ENCODE measurements at regions not wholly inside any gene's neighbourhood (a gene's known extent, or its start where the extent isn't known, plus 50 kb on each side); places are given as distances from the start of the nearest gene placed in this dataset.

DNA sequence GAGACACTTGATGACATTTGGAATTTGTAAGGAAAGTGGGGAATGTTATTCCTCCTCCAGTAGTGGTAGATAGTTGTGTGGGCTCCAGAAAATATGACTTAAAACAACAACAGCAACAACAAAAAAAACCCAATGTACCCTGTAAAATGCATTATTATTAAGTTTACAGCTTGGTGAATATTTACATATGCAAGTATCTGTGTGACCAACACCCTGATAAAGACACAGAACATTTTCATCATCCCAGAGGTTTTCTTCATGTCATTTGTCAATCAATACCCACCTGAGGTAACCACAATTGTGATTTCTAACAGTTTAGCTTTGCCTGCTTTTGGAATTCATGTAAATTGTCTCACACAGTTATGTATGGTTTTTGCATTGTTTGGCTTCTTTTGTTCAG lies 152.1 kb upstream of the GRIK2 start:
- TF ChIP-seq, protein P1, sequence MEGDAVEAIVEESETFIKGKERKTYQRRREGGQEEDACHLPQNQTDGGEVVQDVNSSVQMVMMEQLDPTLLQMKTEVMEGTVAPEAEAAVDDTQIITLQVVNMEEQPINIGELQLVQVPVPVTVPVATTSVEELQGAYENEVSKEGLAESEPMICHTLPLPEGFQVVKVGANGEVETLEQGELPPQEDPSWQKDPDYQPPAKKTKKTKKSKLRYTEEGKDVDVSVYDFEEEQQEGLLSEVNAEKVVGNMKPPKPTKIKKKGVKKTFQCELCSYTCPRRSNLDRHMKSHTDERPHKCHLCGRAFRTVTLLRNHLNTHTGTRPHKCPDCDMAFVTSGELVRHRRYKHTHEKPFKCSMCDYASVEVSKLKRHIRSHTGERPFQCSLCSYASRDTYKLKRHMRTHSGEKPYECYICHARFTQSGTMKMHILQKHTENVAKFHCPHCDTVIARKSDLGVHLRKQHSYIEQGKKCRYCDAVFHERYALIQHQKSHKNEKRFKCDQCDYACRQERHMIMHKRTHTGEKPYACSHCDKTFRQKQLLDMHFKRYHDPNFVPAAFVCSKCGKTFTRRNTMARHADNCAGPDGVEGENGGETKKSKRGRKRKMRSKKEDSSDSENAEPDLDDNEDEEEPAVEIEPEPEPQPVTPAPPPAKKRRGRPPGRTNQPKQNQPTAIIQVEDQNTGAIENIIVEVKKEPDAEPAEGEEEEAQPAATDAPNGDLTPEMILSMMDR (IDR thresholded peaks at IDR 0.05): no peak
- TF ChIP-seq, protein P2, sequence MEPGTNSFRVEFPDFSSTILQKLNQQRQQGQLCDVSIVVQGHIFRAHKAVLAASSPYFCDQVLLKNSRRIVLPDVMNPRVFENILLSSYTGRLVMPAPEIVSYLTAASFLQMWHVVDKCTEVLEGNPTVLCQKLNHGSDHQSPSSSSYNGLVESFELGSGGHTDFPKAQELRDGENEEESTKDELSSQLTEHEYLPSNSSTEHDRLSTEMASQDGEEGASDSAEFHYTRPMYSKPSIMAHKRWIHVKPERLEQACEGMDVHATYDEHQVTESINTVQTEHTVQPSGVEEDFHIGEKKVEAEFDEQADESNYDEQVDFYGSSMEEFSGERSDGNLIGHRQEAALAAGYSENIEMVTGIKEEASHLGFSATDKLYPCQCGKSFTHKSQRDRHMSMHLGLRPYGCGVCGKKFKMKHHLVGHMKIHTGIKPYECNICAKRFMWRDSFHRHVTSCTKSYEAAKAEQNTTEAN (CRISPR knock-in tag; IDR thresholded peaks at IDR 0.05): no peak
- TF ChIP-seq, protein P3, sequence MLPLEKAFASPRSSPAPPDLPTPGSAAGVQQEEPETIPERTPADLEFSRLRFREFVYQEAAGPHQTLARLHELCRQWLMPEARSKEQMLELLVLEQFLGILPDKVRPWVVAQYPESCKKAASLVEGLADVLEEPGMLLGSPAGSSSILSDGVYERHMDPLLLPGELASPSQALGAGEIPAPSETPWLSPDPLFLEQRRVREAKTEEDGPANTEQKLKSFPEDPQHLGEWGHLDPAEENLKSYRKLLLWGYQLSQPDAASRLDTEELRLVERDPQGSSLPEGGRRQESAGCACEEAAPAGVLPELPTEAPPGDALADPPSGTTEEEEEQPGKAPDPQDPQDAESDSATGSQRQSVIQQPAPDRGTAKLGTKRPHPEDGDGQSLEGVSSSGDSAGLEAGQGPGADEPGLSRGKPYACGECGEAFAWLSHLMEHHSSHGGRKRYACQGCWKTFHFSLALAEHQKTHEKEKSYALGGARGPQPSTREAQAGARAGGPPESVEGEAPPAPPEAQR (CRISPR knock-in tag; IDR thresholded peaks at IDR 0.05): no peak
- TF ChIP-seq, protein P4, sequence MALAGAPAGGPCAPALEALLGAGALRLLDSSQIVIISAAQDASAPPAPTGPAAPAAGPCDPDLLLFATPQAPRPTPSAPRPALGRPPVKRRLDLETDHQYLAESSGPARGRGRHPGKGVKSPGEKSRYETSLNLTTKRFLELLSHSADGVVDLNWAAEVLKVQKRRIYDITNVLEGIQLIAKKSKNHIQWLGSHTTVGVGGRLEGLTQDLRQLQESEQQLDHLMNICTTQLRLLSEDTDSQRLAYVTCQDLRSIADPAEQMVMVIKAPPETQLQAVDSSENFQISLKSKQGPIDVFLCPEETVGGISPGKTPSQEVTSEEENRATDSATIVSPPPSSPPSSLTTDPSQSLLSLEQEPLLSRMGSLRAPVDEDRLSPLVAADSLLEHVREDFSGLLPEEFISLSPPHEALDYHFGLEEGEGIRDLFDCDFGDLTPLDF (CRISPR knock-in tag; IDR thresholded peaks at IDR 0.05): no peak
- TF ChIP-seq CREB1 (CRISPR knock-in tag; IDR thresholded peaks at IDR 0.05) (no peak), JUN (CRISPR knock-in tag; IDR thresholded peaks at IDR 0.05) (no peak), ATF1 (CRISPR knock-in tag; IDR thresholded peaks at IDR 0.05) (no peak), ZNF317 (CRISPR knock-in tag; IDR thresholded peaks at IDR 0.05; ENCODE audit: borderline replicate concordance, low read depth) (no peak), GRHL2 (CRISPR knock-in tag; IDR thresholded peaks at IDR 0.05; ENCODE audit: insufficient replicate concordance, severe bottlenecking) (no peak), NR3C1 (CRISPR knock-in tag; conservative IDR thresholded peaks at IDR 0.05; ENCODE audit: low read depth) (no peak)
- TF ChIP-seq, protein P5, sequence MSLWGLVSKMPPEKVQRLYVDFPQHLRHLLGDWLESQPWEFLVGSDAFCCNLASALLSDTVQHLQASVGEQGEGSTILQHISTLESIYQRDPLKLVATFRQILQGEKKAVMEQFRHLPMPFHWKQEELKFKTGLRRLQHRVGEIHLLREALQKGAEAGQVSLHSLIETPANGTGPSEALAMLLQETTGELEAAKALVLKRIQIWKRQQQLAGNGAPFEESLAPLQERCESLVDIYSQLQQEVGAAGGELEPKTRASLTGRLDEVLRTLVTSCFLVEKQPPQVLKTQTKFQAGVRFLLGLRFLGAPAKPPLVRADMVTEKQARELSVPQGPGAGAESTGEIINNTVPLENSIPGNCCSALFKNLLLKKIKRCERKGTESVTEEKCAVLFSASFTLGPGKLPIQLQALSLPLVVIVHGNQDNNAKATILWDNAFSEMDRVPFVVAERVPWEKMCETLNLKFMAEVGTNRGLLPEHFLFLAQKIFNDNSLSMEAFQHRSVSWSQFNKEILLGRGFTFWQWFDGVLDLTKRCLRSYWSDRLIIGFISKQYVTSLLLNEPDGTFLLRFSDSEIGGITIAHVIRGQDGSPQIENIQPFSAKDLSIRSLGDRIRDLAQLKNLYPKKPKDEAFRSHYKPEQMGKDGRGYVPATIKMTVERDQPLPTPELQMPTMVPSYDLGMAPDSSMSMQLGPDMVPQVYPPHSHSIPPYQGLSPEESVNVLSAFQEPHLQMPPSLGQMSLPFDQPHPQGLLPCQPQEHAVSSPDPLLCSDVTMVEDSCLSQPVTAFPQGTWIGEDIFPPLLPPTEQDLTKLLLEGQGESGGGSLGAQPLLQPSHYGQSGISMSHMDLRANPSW (CRISPR knock-in tag; conservative IDR thresholded peaks at IDR 0.05; ENCODE audit: low read depth): no peak
- TF ChIP-seq, protein P6, sequence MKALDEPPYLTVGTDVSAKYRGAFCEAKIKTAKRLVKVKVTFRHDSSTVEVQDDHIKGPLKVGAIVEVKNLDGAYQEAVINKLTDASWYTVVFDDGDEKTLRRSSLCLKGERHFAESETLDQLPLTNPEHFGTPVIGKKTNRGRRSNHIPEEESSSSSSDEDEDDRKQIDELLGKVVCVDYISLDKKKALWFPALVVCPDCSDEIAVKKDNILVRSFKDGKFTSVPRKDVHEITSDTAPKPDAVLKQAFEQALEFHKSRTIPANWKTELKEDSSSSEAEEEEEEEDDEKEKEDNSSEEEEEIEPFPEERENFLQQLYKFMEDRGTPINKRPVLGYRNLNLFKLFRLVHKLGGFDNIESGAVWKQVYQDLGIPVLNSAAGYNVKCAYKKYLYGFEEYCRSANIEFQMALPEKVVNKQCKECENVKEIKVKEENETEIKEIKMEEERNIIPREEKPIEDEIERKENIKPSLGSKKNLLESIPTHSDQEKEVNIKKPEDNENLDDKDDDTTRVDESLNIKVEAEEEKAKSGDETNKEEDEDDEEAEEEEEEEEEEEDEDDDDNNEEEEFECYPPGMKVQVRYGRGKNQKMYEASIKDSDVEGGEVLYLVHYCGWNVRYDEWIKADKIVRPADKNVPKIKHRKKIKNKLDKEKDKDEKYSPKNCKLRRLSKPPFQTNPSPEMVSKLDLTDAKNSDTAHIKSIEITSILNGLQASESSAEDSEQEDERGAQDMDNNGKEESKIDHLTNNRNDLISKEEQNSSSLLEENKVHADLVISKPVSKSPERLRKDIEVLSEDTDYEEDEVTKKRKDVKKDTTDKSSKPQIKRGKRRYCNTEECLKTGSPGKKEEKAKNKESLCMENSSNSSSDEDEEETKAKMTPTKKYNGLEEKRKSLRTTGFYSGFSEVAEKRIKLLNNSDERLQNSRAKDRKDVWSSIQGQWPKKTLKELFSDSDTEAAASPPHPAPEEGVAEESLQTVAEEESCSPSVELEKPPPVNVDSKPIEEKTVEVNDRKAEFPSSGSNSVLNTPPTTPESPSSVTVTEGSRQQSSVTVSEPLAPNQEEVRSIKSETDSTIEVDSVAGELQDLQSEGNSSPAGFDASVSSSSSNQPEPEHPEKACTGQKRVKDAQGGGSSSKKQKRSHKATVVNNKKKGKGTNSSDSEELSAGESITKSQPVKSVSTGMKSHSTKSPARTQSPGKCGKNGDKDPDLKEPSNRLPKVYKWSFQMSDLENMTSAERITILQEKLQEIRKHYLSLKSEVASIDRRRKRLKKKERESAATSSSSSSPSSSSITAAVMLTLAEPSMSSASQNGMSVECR (CRISPR knock-in tag; IDR thresholded peaks at IDR 0.05; ENCODE audit: borderline replicate concordance): no peak

Measured in WTC11 (cell line).